ENCODE measurements at regions not wholly inside any gene's neighbourhood (a gene's known extent, or its start where the extent isn't known, plus 50 kb on each side); places are given as distances from the start of the nearest gene placed in this dataset.

- H3K4me3 ChIP-seq (ENCODE audit: low read depth, low read length), result no peak overlapping the region
- TF ChIP-seq, protein P1, sequence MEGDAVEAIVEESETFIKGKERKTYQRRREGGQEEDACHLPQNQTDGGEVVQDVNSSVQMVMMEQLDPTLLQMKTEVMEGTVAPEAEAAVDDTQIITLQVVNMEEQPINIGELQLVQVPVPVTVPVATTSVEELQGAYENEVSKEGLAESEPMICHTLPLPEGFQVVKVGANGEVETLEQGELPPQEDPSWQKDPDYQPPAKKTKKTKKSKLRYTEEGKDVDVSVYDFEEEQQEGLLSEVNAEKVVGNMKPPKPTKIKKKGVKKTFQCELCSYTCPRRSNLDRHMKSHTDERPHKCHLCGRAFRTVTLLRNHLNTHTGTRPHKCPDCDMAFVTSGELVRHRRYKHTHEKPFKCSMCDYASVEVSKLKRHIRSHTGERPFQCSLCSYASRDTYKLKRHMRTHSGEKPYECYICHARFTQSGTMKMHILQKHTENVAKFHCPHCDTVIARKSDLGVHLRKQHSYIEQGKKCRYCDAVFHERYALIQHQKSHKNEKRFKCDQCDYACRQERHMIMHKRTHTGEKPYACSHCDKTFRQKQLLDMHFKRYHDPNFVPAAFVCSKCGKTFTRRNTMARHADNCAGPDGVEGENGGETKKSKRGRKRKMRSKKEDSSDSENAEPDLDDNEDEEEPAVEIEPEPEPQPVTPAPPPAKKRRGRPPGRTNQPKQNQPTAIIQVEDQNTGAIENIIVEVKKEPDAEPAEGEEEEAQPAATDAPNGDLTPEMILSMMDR (IDR thresholded peaks at IDR 0.05; ENCODE audit: low read depth, low read length), result no peak
- peak; percentile 34 for DNase-seq (ENCODE audit: low read depth)
Measured at GRCh38 chrX:20427173-20427770, 160.6 kb upstream of the RPS6KA3 start.

GRCh38 chrX:20421697-20422096 lies 155.0 kb upstream of the RPS6KA3 start:
- TF ChIP-seq POLR2A (IDR thresholded peaks at IDR 0.05; ENCODE audit: extremely low read depth, insufficient read length) (no peak), MYC (IDR thresholded peaks at IDR 0.05; ENCODE audit: low read depth, low read length) (no peak), MAX (IDR thresholded peaks at IDR 0.05; ENCODE audit: low read depth, low read length) (no peak)
- TF ChIP-seq, protein P1 (IDR thresholded peaks at IDR 0.05; ENCODE audit: low read depth, low read length), result no peak
- H3K4me3 ChIP-seq (ENCODE audit: low read depth, low read length), result no peak overlapping the region
- no peak for DNase-seq (ENCODE audit: low read depth)

DNA sequence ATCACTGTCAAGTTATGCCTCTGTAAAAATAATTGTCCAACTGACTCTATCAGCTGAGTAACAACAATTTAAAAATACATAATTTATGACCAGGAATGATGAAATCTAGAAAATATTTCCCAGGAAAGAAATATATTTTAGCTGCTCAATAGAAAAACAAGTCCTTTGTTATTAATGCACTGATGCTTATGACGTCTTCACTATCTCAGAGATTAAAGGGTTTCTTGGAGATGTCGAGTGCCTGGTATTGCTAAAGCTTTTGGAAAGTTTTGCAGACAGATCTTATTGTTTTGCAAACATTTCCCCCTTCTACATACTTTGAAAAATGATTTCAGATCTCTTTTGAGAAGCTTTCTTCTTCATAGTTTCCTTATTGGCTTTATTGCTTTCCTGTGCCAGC lies 154.6 kb upstream of the RPS6KA3 start:
- DNase-seq (ENCODE audit: low read depth), result no peak
- TF ChIP-seq MYC (IDR thresholded peaks at IDR 0.05; ENCODE audit: low read depth, low read length), result no peak
- H3K4me3 ChIP-seq (ENCODE audit: low read depth, low read length), result no peak overlapping the region

DNA sequence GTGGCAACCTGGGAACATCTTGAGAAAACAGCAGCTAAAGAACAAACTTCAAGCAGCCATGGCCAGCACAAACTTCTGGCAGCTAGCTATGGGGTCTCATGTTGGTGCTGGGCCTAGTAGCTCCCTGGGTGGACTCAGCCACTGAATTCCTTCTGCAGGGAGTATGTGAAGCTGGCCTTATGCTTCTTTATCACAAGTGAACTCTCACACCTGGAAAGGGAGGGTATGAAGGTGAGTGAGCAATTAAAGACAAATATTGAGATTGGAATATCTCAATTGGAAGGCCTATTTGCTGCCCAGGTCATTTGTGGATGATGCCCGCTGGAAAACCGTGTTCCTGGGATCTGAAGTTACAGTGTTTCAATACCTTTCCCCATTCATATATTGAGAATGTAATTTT lies 153.3 kb upstream of the RPS6KA3 start:
- H3K4me3 ChIP-seq (ENCODE audit: low read depth, low read length), result no peak overlapping the region
- TF ChIP-seq POLR2A (IDR thresholded peaks at IDR 0.05; ENCODE audit: extremely low read depth, insufficient read length), result no peak
- no peak for TF ChIP-seq MAX (IDR thresholded peaks at IDR 0.05; ENCODE audit: low read depth, low read length)
- TF ChIP-seq, protein P1 (IDR thresholded peaks at IDR 0.05; ENCODE audit: low read depth, low read length), result no peak
- TF ChIP-seq MYC (IDR thresholded peaks at IDR 0.05; ENCODE audit: low read depth, low read length), result no peak
- no peak for DNase-seq (ENCODE audit: low read depth)

- peak; percentile 80 for DNase-seq (ENCODE audit: low read depth)
- TF ChIP-seq, protein P1 (IDR thresholded peaks at IDR 0.05; ENCODE audit: low read depth, low read length), result no peak
- TF ChIP-seq MAX (IDR thresholded peaks at IDR 0.05; ENCODE audit: low read depth, low read length), result peak; percentile 69
- no peak for TF ChIP-seq POLR2A (IDR thresholded peaks at IDR 0.05; ENCODE audit: extremely low read depth, insufficient read length)
- TF ChIP-seq MYC (IDR thresholded peaks at IDR 0.05; ENCODE audit: low read depth, low read length), result peak; percentile 55
Measured at GRCh38 chrX:20418379-20419150, 151.9 kb upstream of the RPS6KA3 start.

GRCh38 chrX:20414762-20415445 lies 148.2 kb upstream of the RPS6KA3 start:
- TF ChIP-seq MYC (IDR thresholded peaks at IDR 0.05; ENCODE audit: low read depth, low read length) (no peak), MAX (IDR thresholded peaks at IDR 0.05; ENCODE audit: low read depth, low read length) (no peak)
- no peak for DNase-seq (ENCODE audit: low read depth)
- no peak overlapping the region for H3K4me3 ChIP-seq (ENCODE audit: low read depth, low read length)

More at GRCh38 chrX:20418379-20419150, 151.9 kb upstream of the RPS6KA3 start:
- H3K4me3 ChIP-seq (ENCODE audit: low read depth, low read length), result no peak overlapping the region

Data from NB4 (cell line).